SU-DHL-6 (cell line): ENCODE measurements at regions not wholly inside any gene's neighbourhood (a gene's known extent, or its start where the extent isn't known, plus 50 kb on each side); places are given as distances from the start of the nearest gene placed in this dataset.

Source experiments
- EZH2phosphoT487 ChIP-seq: fragments of 200-600 bp; sonication (generic), shearing (Covaris generic); conservative IDR thresholded peaks from 2 replicates; pipeline ENCODE4 v1.6.1; 2018; ENCODE audit warnings: mild to moderate bottlenecking, antibody characterized with exemption, low read length, moderate library complexity, mixed read lengths
- TF ChIP-seq, protein P1 (sequence below): fragments of 200-600 bp; sonication (generic); IDR thresholded peaks from one replicate; pipeline ENCODE4 v1.5.1; 2017; ENCODE audit warnings: antibody characterized with exemption, mild to moderate bottlenecking, low read length, moderate library complexity; ENCODE audit not compliant: insufficient read depth, poor library complexity, severe bottlenecking

- TF ChIP-seq, protein P1, sequence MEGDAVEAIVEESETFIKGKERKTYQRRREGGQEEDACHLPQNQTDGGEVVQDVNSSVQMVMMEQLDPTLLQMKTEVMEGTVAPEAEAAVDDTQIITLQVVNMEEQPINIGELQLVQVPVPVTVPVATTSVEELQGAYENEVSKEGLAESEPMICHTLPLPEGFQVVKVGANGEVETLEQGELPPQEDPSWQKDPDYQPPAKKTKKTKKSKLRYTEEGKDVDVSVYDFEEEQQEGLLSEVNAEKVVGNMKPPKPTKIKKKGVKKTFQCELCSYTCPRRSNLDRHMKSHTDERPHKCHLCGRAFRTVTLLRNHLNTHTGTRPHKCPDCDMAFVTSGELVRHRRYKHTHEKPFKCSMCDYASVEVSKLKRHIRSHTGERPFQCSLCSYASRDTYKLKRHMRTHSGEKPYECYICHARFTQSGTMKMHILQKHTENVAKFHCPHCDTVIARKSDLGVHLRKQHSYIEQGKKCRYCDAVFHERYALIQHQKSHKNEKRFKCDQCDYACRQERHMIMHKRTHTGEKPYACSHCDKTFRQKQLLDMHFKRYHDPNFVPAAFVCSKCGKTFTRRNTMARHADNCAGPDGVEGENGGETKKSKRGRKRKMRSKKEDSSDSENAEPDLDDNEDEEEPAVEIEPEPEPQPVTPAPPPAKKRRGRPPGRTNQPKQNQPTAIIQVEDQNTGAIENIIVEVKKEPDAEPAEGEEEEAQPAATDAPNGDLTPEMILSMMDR, result no peak
- TF ChIP-seq EZH2phosphoT487, result no peak
These were observed 151.4 kb downstream of the OAT start for GRCh38 chr10:124267231-124267885.
